HEK293T (cell line): ENCODE measurements at regions not wholly inside any gene's neighbourhood (a gene's known extent, or its start where the extent isn't known, plus 50 kb on each side); places are given as distances from the start of the nearest gene placed in this dataset.
"Not testable (repeated sequence)": the region's sequence is repeated elsewhere in the genome, so short reads cannot be mapped to it uniquely, and the experiment has no call there.

Experiments
- ARNT ChIP-seq: fragments of 450-650 bp; IDR thresholded peaks from 2 replicates; pipeline ENCODE4 v1.6.1; 2017; ENCODE audit warnings: mild to moderate bottlenecking
- BHLHE40 ChIP-seq: fragments of 450-650 bp; IDR thresholded peaks from 2 replicates; pipeline ENCODE4 v1.6.1; 2016; ENCODE audit warnings: mild to moderate bottlenecking, moderate library complexity, borderline replicate concordance
- ELF4 ChIP-seq: fragments of 450-650 bp; IDR thresholded peaks from 2 replicates; pipeline ENCODE4 v1.6.1; 2017; ENCODE audit warnings: antibody characterized with exemption
- FOXA1 ChIP-seq: fragments of 450-650 bp; IDR thresholded peaks from 2 replicates; pipeline ENCODE4 v1.6.1; 2016; ENCODE audit warnings: mild to moderate bottlenecking
- HDGF ChIP-seq: fragments of 450-650 bp; IDR thresholded peaks from 2 replicates; pipeline ENCODE4 v1.6.1; 2017; ENCODE audit warnings: antibody characterized with exemption, borderline replicate concordance
- L3MBTL2 ChIP-seq: fragments of 450-650 bp; conservative IDR thresholded peaks from 2 replicates; pipeline ENCODE4 v1.6.1; 2016; ENCODE audit warnings: mild to moderate bottlenecking
- NFRKB ChIP-seq: fragments of 450-650 bp; IDR thresholded peaks from 2 replicates; pipeline ENCODE4 v1.6.1; 2016; ENCODE audit warnings: mild to moderate bottlenecking, moderate library complexity
- SP1 ChIP-seq: fragments of 450-650 bp; IDR thresholded peaks from 2 replicates; pipeline ENCODE4 v1.6.1; 2017
- SUZ12 ChIP-seq: fragments of 450-650 bp; IDR thresholded peaks from 2 replicates; pipeline ENCODE4 v1.6.1; 2016; ENCODE audit warnings: mild to moderate bottlenecking

GRCh38 chr6:134804311-134804710 is 145.6 kb downstream of the ALDH8A1 start:
- not testable (repeated sequence) for TF ChIP-seq ELF4, SUZ12, ARNT, NFRKB, L3MBTL2, BHLHE40, SP1, FOXA1, HDGF
